Chondrocyte (in vitro differentiated cells): ENCODE measurements at regions not wholly inside any gene's neighbourhood (a gene's known extent, or its start where the extent isn't known, plus 50 kb on each side); places are given as distances from the start of the nearest gene placed in this dataset.

Experiments
- DNase-seq: peaks from one replicate; pipeline ENCODE4 v3.0.0; 2021; ENCODE audit warnings: mixed read lengths, low spot score
- H3K27ac Mint-ChIP-seq: one replicate; pipeline ENCODE4 v1.8.0; 2021; ENCODE audit warnings: mild to moderate bottlenecking, moderate library complexity, mixed read lengths; ENCODE audit not compliant: unreplicated experiment
- H3K27me3 Mint-ChIP-seq: 2 replicates; pipeline ENCODE4 v1.8.0; 2021; ENCODE audit warnings: low read depth, mixed read lengths
- H3K36me3 Mint-ChIP-seq: 2 replicates; pipeline ENCODE4 v1.8.0; 2021; ENCODE audit warnings: low read depth, mixed read lengths
- H3K4me1 Mint-ChIP-seq: 2 replicates; pipeline ENCODE4 v1.8.0; 2021; ENCODE audit warnings: low read depth, mild to moderate bottlenecking, mixed read lengths
- H3K4me3 Mint-ChIP-seq: one replicate; pipeline ENCODE4 v1.8.0; 2021; ENCODE audit warnings: mild to moderate bottlenecking, moderate library complexity, mixed read lengths; ENCODE audit not compliant: unreplicated experiment
- H3K9me3 Mint-ChIP-seq: 2 replicates; pipeline ENCODE4 v1.8.0; 2021; ENCODE audit warnings: low read depth, mixed read lengths
- CTCF ChIP-seq: fragments of 200-600 bp; sonication (generic); IDR thresholded peaks from 2 replicates; pipeline ENCODE4 v1.5.0; 2021; ENCODE audit warnings: antibody characterized with exemption, mild to moderate bottlenecking, moderate library complexity

GRCh38 chr1:201666645-201667044, 127.7 kb downstream of the NAV1 start:
- Mint-ChIP-seq H3K9me3 (no peaks in the 10 kb centered on the region), H3K4me1 (peaks cover 41% of the 10 kb centered on the region), H3K27ac (no peak overlapping the region), H3K27me3 (no peaks in the 10 kb centered on the region), H3K4me3 (no peak overlapping the region), H3K36me3 (peaks cover 14% of the 10 kb centered on the region)
- DNase-seq: no peak
- no peak for TF ChIP-seq CTCF

DNA sequence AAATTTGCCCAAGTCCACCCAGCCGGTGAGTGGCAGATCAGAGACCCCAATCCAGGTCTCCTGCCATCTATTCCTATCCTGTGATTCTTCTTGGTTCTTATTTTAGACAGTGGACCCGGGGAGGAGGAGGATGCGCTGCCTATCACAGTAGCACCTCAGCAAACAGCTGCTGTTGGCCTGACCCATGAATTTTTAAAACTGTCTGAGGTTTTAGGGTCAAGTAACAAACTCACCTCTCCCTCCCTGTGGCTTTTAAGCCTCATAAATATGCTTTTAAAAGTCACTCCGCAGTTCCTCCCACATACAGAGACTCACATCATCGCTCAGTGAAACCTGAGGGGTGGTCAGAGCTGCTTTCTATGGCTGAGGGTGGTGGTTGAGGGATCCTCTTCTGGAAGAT, 128.6 kb downstream of the NAV1 start:
- no peak for DNase-seq
- no peak overlapping the region for H3K27ac Mint-ChIP-seq
- no peaks in the 10 kb centered on the region for H3K9me3 Mint-ChIP-seq
- H3K4me3 Mint-ChIP-seq: no peak overlapping the region
- no peaks in the 10 kb centered on the region for H3K27me3 Mint-ChIP-seq
- H3K4me1 Mint-ChIP-seq: peaks cover 35% of the 10 kb centered on the region
- peaks cover 14% of the 10 kb centered on the region for H3K36me3 Mint-ChIP-seq
- TF ChIP-seq CTCF: no peak

- Mint-ChIP-seq H3K36me3 (peaks cover 6% of the 10 kb centered on the region), H3K4me1 (peaks cover 31% of the 10 kb centered on the region), H3K27ac (no peak overlapping the region), H3K4me3 (no peak overlapping the region), H3K27me3 (no peaks in the 10 kb centered on the region), H3K9me3 (no peaks in the 10 kb centered on the region)
- TF ChIP-seq CTCF: no peak
- no peak for DNase-seq
Measured at GRCh38 chr1:201670517-201670916, 131.6 kb downstream of the NAV1 start.

- Mint-ChIP-seq H3K4me1 (peaks cover 36% of the 10 kb centered on the region), H3K4me3 (no peak overlapping the region), H3K36me3 (peaks cover 3% of the 10 kb centered on the region), H3K27ac (peak overlapping the region; percentile 49), H3K27me3 (no peaks in the 10 kb centered on the region), H3K9me3 (no peaks in the 10 kb centered on the region)
- DNase-seq: no peak
- no peak for TF ChIP-seq CTCF
Measured at GRCh38 chr1:201672685-201673084, 133.8 kb downstream of the NAV1 start.

DNA sequence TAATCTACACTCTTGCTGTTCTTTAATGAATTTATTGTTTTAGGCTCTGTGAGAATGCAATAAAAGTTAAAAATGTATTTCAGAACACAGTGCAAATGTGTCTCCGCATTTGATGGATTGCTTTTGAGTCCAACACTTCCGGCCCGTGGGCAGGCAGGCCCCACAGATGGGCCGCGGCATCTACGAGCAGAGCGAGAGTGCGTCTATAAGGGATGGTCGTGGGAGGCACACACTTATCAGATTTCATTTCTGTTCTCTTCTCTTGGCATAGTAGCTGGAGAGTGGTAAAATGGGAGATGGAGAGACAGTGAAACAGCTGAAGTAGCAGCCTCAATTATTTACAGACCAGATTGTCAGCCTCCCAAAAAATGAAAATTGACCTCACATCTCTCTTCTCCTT, 134.2 kb downstream of the NAV1 start:
- Mint-ChIP-seq H3K27me3 (no peaks in the 10 kb centered on the region), H3K27ac (peak overlapping the region; percentile 49), H3K4me1 (peaks cover 36% of the 10 kb centered on the region), H3K9me3 (no peaks in the 10 kb centered on the region), H3K4me3 (no peak overlapping the region), H3K36me3 (peaks cover 3% of the 10 kb centered on the region)
- no peak for DNase-seq
- no peak for TF ChIP-seq CTCF
